ENCODE measurements at regions not wholly inside any gene's neighbourhood (a gene's known extent, or its start where the extent isn't known, plus 50 kb on each side); places are given as distances from the start of the nearest gene placed in this dataset.

DNA sequence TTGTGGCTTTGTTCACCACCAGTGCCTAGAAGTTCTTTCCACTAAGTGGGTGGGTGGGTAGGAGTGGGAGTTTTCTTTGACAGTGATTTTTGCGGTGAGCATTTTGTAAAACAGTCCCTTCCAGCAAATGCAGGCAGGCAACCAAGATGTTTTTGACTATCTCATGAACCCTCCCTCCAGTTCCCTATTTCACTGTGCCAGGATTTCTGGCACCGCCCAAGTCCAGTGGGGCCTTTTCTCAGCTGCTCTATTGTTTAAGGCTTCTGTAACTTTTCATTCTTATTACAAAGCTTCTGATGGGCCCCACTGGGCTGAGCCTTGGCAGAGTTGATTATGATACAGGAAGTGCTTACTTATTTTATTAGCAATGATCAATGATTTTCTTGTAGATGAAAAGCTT, 236.0 kb downstream of the EDEM1 start:
- TF ChIP-seq, protein P1, sequence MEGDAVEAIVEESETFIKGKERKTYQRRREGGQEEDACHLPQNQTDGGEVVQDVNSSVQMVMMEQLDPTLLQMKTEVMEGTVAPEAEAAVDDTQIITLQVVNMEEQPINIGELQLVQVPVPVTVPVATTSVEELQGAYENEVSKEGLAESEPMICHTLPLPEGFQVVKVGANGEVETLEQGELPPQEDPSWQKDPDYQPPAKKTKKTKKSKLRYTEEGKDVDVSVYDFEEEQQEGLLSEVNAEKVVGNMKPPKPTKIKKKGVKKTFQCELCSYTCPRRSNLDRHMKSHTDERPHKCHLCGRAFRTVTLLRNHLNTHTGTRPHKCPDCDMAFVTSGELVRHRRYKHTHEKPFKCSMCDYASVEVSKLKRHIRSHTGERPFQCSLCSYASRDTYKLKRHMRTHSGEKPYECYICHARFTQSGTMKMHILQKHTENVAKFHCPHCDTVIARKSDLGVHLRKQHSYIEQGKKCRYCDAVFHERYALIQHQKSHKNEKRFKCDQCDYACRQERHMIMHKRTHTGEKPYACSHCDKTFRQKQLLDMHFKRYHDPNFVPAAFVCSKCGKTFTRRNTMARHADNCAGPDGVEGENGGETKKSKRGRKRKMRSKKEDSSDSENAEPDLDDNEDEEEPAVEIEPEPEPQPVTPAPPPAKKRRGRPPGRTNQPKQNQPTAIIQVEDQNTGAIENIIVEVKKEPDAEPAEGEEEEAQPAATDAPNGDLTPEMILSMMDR (IDR thresholded peaks at IDR 0.05): no peak
- no peak for TF ChIP-seq POLR2A (IDR thresholded peaks at IDR 0.05)
